22Rv1 (cell line): ENCODE measurements at regions not wholly inside any gene's neighbourhood (a gene's known extent, or its start where the extent isn't known, plus 50 kb on each side); places are given as distances from the start of the nearest gene placed in this dataset.

Experiments used
- ZFX ChIP-seq: fragments of 450-650 bp; IDR thresholded peaks from 2 replicates; pipeline ENCODE4 v1.6.1; 2017; ENCODE audit warnings: antibody characterized with exemption, borderline replicate concordance
- TF ChIP-seq, protein P1 (sequence below): fragments of 450-650 bp; IDR thresholded peaks from 2 replicates; pipeline ENCODE4 v1.5.1; 2017; ENCODE audit warnings: mild to moderate bottlenecking

DNA sequence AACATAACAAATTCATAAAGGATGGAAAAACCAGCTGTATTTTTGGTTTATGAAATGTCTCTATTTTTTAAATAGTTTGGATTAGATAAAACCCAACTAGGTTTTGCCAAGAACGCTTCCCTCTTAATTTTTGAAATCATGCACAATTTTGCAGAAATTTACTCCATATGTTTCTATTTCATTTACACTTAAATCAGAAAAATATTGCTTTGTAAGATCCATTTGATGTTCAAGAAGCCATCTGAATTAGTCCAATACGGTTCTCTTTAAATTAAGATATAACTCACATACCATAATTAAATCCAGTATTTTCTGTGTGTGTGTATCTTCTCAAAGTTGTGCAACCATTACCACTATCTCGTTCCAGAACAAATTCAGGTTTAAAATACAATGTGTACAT lies 78.6 kb upstream of the FBXL7 start:
- TF ChIP-seq, protein P1, sequence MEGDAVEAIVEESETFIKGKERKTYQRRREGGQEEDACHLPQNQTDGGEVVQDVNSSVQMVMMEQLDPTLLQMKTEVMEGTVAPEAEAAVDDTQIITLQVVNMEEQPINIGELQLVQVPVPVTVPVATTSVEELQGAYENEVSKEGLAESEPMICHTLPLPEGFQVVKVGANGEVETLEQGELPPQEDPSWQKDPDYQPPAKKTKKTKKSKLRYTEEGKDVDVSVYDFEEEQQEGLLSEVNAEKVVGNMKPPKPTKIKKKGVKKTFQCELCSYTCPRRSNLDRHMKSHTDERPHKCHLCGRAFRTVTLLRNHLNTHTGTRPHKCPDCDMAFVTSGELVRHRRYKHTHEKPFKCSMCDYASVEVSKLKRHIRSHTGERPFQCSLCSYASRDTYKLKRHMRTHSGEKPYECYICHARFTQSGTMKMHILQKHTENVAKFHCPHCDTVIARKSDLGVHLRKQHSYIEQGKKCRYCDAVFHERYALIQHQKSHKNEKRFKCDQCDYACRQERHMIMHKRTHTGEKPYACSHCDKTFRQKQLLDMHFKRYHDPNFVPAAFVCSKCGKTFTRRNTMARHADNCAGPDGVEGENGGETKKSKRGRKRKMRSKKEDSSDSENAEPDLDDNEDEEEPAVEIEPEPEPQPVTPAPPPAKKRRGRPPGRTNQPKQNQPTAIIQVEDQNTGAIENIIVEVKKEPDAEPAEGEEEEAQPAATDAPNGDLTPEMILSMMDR, result no peak
- no peak for TF ChIP-seq ZFX
